WERI-Rb-1 (cell line): ENCODE measurements at regions not wholly inside any gene's neighbourhood (a gene's known extent, or its start where the extent isn't known, plus 50 kb on each side); places are given as distances from the start of the nearest gene placed in this dataset.
"Not testable (repeated sequence)": the region's sequence is repeated elsewhere in the genome, so short reads cannot be mapped to it uniquely, and the experiment has no call there.

Experiments
- DNase-seq: peaks from one replicate; pipeline ENCODE4 v3.0.0-alpha.2; 2020
- H3K27ac ChIP-seq: fragments of 250-450 bp; sonication (Bioruptor Pico); 2 replicates; pipeline ENCODE4 v1.5.1; 2020; ENCODE audit warnings: mild to moderate bottlenecking, moderate library complexity
- H3K27me3 ChIP-seq: fragments of 250-450 bp; sonication (Bioruptor Pico); 2 replicates; pipeline ENCODE4 v1.5.1; 2021; ENCODE audit warnings: mild to moderate bottlenecking, low read depth, moderate library complexity; ENCODE audit not compliant: insufficient read depth, severe bottlenecking
- H3K36me3 ChIP-seq: fragments of 250-450 bp; sonication (Bioruptor Pico); 2 replicates; pipeline ENCODE4 v1.5.1; 2020; ENCODE audit warnings: mild to moderate bottlenecking, moderate library complexity
- H3K4me3 ChIP-seq: 2 replicates; pipeline ENCODE4 v1.5.1; 2011; ENCODE audit warnings: low read depth, mild to moderate bottlenecking, control low read depth, low read length
- H3K9me3 ChIP-seq: fragments of 250-450 bp; sonication (Bioruptor Pico); 2 replicates; pipeline ENCODE4 v1.5.1; 2021; ENCODE audit warnings: mild to moderate bottlenecking, moderate library complexity; ENCODE audit not compliant: severe bottlenecking
- CTCF ChIP-seq: IDR thresholded peaks from 2 replicates; pipeline ENCODE4 v1.5.1; 2011; ENCODE audit warnings: low read depth, mild to moderate bottlenecking, control low read depth, inconsistent platforms, low read length

DNA sequence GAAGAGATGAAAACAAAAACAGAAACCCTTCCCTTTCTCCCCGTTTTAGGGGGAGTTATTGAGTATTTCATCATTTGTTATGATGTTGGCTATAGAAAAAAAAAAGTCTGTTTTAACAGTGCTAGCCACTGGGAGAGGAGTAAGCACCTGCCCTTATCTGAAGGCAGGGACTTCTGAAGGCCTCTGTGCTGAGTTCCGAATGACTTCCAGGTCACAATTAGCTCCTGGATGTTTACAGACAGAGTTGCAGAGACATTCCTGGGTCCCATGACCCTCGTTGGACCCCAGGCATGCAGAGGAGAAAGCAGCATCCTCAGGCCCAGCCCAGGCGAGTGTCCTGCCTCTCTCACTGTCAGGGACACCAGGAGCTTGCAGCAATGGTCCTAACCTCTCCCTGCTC is 328.5 kb downstream of the CACNA1B start:
- H3K27ac ChIP-seq, H3K9me3 ChIP-seq, H3K27me3 ChIP-seq, H3K36me3 ChIP-seq, H3K4me3 ChIP-seq, DNase-seq: not testable (repeated sequence)

DNA sequence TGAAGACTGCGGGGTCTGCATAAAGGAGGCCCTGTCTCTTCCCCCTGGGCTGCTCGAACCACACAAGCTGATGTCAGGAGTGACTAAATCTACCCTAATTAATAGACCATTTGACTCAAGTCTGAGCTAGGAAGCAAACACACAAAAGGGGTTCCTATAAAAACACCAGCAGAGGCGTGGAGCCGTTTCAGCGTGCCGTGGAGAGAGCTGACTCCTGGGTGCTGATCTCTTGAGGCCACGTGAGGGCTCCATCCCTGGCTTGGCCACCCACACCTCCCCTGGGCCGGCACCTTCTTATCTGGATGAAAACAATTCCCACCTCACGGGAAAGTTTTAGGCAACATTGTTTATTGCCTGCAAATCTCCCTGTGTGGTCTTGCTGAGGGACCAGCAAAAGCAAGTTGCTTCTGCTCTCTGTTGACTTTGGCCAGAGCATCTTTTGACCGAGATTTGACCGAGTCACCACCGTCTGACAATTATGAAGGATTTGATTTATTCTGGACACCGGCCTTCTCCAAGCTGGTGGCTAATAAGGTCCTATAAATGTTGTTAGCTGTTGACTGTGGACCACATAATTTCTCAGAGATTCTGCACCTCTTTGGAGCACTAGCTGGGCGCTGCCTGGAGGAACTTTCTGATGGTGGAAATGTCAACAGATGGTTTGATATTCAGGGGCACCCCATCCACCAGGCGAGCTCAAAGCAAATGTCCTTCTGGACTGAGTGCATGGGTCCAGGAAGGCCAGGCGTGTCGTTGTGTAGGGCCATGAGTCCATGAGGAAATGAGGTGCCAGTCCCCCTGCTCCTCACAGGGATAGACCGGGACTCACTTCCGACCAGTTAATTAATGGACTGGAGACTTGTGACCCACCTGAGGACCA is 330.0 kb downstream of the CACNA1B start:
- DNase-seq, H3K4me3 ChIP-seq, H3K9me3 ChIP-seq: not testable (repeated sequence)

GRCh38 chr9:138209071-138209644 is 331.6 kb downstream of the CACNA1B start:
- DNase-seq, H3K27ac ChIP-seq, H3K4me3 ChIP-seq, H3K9me3 ChIP-seq, H3K27me3 ChIP-seq, H3K36me3 ChIP-seq: not testable (repeated sequence)

More for the DNA sequence above, 330.0 kb downstream of the CACNA1B start:
- not testable (repeated sequence) for H3K27me3 ChIP-seq, H3K36me3 ChIP-seq, H3K27ac ChIP-seq

- H3K27ac ChIP-seq, H3K27me3 ChIP-seq, H3K36me3 ChIP-seq, H3K9me3 ChIP-seq, DNase-seq, H3K4me3 ChIP-seq: not testable (repeated sequence)
These were observed 332.9 kb downstream of the CACNA1B start for GRCh38 chr9:138210388-138210986.

- not testable (repeated sequence) for H3K4me3 ChIP-seq, H3K36me3 ChIP-seq, H3K9me3 ChIP-seq, H3K27ac ChIP-seq, H3K27me3 ChIP-seq, DNase-seq
These were observed 333.5 kb downstream of the CACNA1B start for GRCh38 chr9:138211070-138211469.

DNA sequence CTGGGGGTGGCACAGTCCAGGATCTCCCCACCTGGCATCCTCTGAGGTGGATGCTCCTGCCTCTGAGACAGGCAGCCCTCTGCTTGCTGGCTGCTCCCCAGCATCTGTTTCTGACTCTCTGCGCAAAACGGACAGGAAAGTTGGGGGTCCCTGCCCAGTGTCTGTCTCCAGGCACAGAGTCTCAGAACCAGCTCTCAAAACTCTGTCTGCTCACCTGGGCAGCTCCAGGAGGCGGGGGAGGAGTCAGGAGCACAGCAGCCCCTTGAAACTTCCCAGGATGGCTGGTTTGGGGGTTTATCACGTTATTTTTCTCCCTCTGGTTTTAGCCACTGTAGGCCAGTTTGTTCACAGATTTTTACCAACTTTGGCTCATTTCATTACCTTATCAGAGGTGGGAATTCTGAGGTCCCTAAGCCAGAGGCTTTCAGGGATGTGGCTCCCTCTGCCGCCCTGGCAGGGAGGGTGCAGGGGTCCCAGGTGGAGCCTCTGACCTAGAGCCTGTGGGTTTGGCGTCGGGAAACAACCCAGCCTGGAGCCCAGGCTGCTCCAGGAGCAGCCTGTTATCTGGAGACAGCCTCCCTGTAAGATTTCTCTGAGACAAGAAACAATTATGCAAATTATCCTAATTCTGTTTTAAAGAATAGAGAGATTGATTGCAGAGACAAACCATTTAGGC is 334.1 kb downstream of the CACNA1B start:
- not testable (repeated sequence) for H3K9me3 ChIP-seq, H3K4me3 ChIP-seq, H3K36me3 ChIP-seq, H3K27ac ChIP-seq, H3K27me3 ChIP-seq
- TF ChIP-seq CTCF: peak; percentile 57
- peak; percentile 60 for DNase-seq

DNA sequence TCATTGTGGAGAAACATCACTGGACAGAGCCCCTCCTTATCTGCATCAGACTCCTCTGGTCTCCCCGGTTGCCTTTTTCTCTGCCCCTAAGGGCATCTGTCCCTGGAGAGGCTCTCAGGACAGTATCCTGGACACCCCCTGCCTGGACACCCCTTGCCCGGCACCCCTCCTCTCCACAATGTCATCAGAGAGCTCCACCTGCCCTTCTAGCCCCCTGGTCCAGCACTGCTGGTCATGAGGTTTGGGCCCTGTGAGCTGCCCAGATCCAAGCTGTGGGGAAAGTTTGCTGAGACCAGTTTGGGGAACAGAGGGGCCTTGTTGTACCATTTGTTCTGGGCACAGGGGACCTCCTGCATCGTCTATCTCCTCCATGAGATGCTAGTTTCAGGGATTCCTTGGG is 335.2 kb downstream of the CACNA1B start:
- H3K9me3 ChIP-seq, H3K27me3 ChIP-seq, DNase-seq, H3K36me3 ChIP-seq, H3K4me3 ChIP-seq, H3K27ac ChIP-seq: not testable (repeated sequence)

GRCh38 chr9:138213748-138214147 is 336.2 kb downstream of the CACNA1B start:
- not testable (repeated sequence) for H3K27ac ChIP-seq, H3K27me3 ChIP-seq, H3K4me3 ChIP-seq, H3K36me3 ChIP-seq, DNase-seq, H3K9me3 ChIP-seq

- not testable (repeated sequence) for H3K27ac ChIP-seq, H3K27me3 ChIP-seq, H3K36me3 ChIP-seq, H3K4me3 ChIP-seq, DNase-seq, H3K9me3 ChIP-seq
These were observed 337.0 kb downstream of the CACNA1B start for GRCh38 chr9:138214548-138214947.

- not testable (repeated sequence) for H3K27ac ChIP-seq, H3K4me3 ChIP-seq
These were observed 338.0 kb downstream of the CACNA1B start for GRCh38 chr9:138215588-138215987.

DNA sequence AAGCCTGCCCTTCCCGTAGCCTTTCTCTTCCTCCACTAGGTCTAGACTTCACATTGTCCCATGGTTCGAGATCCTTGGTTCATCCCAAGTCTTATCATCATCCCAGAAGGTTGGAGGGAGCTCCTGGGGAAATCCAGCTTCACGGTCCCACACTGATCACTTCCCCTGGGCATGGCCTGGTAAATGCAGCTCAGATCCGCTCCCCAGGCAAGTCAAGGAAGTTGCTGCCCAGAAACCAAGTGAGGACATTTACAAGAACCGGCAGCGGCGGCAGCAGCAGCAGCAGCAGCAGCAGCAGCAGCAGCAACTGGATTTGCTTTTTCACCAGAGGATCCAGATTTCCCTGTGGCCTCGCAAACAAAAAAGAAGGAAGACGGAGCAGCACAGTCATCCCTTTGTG is 339.2 kb downstream of the CACNA1B start:
- H3K27me3 ChIP-seq, H3K27ac ChIP-seq, H3K4me3 ChIP-seq, H3K36me3 ChIP-seq, H3K9me3 ChIP-seq, DNase-seq: not testable (repeated sequence)

More at GRCh38 chr9:138215588-138215987, 338.0 kb downstream of the CACNA1B start:
- DNase-seq, H3K9me3 ChIP-seq, H3K36me3 ChIP-seq, H3K27me3 ChIP-seq: not testable (repeated sequence)

DNA sequence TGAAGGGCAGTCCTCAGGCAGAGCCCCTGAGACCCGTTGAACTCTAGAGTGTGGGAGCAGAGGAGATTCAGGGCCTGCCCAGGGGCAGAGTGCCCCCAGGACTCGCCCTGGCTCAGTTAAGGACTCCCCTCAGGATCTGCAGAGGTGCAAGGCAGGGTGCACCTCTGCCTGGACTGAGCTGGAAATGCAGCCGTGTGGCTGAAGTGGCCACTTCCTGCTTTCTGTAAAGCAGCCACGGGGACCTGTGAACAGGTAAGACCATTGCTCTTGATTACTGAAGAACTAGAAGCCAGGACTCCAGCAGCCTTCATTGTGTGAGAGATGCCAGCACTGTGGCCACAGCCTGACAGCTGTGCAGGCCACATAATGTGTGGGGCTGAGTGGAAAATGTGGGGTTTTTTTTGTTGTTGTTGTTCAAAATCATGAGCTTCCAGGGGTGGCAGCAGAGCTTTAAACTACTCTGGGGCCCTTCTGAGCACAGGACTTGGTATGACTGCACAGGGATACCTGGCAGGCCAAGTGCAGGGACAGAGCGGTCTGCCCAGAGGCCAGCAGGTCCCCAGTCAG is 339.8 kb downstream of the CACNA1B start:
- not testable (repeated sequence) for DNase-seq, H3K27ac ChIP-seq, H3K4me3 ChIP-seq, H3K9me3 ChIP-seq, H3K36me3 ChIP-seq, H3K27me3 ChIP-seq

DNA sequence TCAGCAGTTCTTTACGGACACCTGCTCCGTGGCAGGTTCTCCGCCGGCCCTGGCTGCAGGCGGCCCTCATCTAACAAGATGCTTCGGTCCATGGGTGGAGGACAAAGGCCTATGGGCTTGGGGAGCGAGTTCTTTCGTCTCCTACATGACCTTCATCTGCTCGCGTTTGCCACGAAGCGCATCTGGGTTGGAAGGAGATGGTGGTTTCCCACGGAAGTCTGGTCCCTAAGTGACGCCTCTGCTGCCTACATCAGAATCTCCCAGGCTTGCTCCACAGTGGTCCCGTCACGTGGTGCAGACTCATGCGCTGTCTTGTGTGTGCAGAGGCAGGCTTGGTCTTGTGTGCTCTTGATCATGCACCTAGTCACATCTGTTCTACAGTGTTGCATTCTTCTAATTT is 341.7 kb downstream of the CACNA1B start:
- H3K27me3 ChIP-seq, H3K27ac ChIP-seq, H3K4me3 ChIP-seq, H3K9me3 ChIP-seq, DNase-seq, H3K36me3 ChIP-seq: not testable (repeated sequence)
